OCI-LY7 (cell line): ENCODE measurements at regions not wholly inside any gene's neighbourhood (a gene's known extent, or its start where the extent isn't known, plus 50 kb on each side); places are given as distances from the start of the nearest gene placed in this dataset.

Experiments used
- EZH2phosphoT487 ChIP-seq: fragments of 200-600 bp; sonication (generic); IDR thresholded peaks from 2 replicates; pipeline ENCODE4 v1.6.1; 2018; ENCODE audit warnings: low read depth, borderline replicate concordance, mild to moderate bottlenecking, mixed run types, antibody characterized with exemption, low read length, moderate library complexity, mixed read lengths
- TF ChIP-seq, protein P1 (sequence below): fragments of 200-600 bp; sonication (generic); conservative IDR thresholded peaks from 2 replicates; pipeline ENCODE4 v1.5.1; 2014; ENCODE audit warnings: mild to moderate bottlenecking, antibody characterized with exemption, low read length, moderate library complexity, mixed read lengths

DNA sequence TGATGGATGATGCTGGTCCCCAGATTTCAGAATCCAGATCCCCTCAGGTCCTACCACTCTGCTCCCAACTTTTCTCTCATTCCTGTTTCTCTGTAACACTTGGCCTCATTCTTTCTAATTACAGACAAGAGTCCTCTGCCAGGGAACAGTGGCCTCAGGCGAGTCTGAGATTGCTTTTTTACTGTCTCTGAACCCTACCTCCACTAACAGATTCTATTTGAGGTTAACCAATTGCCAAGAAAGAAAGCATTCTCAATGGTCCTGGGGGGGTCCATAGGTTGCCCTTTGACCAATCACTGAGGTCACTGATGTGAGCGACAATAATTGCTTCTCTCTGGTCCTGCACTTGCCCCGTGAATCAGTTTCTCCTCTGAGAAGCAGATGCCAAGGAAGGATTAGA is 145.2 kb upstream of the TMEM108 start:
- TF ChIP-seq, protein P1, sequence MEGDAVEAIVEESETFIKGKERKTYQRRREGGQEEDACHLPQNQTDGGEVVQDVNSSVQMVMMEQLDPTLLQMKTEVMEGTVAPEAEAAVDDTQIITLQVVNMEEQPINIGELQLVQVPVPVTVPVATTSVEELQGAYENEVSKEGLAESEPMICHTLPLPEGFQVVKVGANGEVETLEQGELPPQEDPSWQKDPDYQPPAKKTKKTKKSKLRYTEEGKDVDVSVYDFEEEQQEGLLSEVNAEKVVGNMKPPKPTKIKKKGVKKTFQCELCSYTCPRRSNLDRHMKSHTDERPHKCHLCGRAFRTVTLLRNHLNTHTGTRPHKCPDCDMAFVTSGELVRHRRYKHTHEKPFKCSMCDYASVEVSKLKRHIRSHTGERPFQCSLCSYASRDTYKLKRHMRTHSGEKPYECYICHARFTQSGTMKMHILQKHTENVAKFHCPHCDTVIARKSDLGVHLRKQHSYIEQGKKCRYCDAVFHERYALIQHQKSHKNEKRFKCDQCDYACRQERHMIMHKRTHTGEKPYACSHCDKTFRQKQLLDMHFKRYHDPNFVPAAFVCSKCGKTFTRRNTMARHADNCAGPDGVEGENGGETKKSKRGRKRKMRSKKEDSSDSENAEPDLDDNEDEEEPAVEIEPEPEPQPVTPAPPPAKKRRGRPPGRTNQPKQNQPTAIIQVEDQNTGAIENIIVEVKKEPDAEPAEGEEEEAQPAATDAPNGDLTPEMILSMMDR = no peak
- no peak for TF ChIP-seq EZH2phosphoT487
